WI38 (cell line): ENCODE measurements at regions not wholly inside any gene's neighbourhood (a gene's known extent, or its start where the extent isn't known, plus 50 kb on each side); places are given as distances from the start of the nearest gene placed in this dataset.

ENCODE experiments used
- H3K4me3 ChIP-seq: 2 replicates; pipeline ENCODE4 v1.5.1; 2011; ENCODE audit warnings: low read depth, mild to moderate bottlenecking, control low read depth, low read length
- TF ChIP-seq, protein P1 (sequence below): IDR thresholded peaks from 2 replicates; pipeline ENCODE4 v1.5.1; 2012; ENCODE audit warnings: low read depth, mild to moderate bottlenecking, control low read depth, low read length

DNA sequence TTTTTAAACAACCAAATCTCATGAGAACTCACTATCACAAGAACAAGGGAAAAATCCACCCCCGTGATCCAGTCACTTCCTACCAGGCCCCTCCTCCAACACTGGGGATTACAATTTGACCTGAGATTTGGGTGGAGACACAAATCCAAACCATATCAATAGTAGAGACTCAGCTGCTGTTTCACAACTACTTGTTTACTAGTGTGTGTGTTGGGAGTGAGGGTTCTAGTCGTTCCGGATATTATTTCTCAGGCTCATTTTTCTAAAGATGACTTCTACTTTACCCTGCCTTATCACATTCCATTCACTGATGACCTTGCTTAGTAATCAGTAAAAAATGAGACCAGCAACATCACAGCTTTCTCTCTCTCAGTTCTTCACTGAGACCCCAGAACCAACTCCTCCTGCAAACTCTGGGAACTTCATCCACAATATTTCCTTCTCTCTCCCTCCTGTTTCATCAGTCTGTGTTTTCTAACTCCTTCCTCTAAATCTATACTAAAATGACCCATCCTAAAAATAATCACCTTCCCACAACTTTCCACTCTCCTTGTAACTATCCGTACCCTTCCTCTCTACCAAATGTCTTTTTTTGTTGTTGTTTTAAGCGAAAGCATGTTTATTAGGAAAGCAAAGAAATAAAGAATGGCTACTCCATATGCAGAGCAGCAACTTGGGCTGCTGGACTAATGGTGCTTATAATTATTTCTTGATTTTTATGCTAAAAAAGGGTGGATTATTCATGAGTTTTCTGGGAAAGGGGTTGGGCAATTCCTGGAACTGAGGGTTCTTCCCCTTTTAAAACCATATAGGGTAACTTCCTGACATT lies 121.5 kb upstream of the SPRY4 start:
- H3K4me3 ChIP-seq: no peak overlapping the region

DNA sequence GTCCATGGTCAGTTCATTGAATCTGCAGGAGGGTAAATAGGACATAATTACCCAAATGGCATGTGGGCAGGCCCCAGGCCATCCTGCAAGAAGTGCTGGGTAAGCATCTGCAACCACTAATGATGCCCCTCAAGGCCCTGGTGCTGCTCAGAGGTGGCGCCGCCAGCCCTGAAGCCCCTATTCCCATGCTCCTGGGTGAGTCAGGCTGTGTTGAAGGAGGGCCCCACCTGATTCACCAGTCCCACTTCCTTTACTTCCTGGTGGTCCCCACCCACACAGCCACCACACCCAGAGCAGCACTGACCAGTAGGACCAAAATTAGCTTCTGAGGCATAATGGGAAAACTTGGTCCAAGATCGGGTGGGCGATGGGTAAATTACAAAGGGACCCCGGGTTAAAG lies 120.4 kb upstream of the SPRY4 start:
- no peak overlapping the region for H3K4me3 ChIP-seq
- TF ChIP-seq, protein P1, sequence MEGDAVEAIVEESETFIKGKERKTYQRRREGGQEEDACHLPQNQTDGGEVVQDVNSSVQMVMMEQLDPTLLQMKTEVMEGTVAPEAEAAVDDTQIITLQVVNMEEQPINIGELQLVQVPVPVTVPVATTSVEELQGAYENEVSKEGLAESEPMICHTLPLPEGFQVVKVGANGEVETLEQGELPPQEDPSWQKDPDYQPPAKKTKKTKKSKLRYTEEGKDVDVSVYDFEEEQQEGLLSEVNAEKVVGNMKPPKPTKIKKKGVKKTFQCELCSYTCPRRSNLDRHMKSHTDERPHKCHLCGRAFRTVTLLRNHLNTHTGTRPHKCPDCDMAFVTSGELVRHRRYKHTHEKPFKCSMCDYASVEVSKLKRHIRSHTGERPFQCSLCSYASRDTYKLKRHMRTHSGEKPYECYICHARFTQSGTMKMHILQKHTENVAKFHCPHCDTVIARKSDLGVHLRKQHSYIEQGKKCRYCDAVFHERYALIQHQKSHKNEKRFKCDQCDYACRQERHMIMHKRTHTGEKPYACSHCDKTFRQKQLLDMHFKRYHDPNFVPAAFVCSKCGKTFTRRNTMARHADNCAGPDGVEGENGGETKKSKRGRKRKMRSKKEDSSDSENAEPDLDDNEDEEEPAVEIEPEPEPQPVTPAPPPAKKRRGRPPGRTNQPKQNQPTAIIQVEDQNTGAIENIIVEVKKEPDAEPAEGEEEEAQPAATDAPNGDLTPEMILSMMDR: no peak

More for the DNA sequence above, 121.5 kb upstream of the SPRY4 start:
- TF ChIP-seq, protein P1: no peak

DNA sequence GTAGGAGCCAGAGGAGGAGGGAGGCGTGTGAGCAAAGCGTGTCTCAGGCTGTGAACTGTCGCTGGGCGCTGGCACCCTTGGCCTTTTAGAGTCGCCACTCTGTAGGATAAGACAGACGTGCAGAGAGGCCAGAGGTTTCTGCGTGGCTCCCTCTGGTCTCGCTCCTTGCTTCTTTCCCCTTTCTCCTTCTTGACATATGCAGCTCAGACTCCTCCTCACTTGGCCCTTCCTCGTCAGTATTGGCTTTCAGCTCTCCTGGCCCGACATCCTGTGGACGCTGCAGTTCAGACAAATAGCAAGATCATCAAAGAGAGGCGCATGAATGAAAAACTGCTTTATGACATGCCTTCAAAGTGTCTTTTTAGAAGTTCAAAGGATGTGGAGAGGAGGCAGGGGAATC lies 116.8 kb upstream of the SPRY4 start:
- no peak overlapping the region for H3K4me3 ChIP-seq
- TF ChIP-seq, protein P1: no peak

DNA sequence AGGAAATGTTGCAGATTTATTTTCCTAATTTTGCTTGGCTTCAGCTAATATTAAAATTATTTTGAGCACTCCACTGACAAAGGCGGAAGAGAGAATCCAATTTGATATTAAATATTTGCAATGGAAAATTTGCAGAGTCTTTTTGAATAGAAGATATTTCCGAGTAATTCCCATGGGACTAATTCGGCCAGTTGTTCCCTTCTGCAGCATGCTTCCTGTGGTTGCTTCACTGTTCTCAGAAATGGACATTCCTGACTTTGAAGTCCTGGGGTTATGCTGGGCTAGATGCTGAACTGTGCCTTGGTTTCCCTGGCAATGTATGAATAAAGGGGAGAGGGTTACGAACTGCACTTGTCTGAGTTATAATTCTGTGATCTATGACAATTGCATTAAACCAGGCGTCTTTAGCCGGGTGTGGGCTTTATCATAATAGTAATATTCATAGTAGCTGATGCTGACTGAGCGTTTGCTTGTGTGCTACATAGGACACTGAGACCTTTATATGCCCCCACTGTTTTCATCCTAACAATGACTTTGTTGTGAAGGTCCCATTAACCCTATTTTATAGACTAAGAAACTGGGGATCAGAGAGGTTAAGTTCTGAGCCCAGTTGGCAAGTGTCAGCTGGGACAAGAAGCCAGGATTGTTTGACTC lies 114.5 kb upstream of the SPRY4 start:
- TF ChIP-seq, protein P1: no peak
- no peak overlapping the region for H3K4me3 ChIP-seq

DNA sequence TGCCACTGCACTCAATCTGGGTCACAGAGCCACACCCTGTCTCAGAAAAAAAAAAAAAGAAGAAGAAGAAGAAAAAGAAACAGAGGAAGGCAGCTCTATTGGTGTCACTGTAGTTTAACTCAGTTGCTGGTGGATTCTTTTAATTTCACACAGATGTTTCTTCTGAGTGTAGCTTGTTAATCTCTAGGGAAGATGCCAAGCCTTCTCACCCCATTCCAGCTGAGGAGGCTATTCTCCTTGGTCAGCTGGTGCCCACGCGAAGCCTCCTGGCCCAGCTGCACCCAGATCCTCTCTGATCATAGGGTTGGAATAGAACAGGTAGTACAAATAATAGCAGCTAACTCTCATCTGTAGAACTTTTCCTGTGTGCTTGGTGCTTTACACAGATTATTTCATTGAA lies 113.8 kb upstream of the SPRY4 start:
- H3K4me3 ChIP-seq: no peak overlapping the region
- TF ChIP-seq, protein P1: no peak

DNA sequence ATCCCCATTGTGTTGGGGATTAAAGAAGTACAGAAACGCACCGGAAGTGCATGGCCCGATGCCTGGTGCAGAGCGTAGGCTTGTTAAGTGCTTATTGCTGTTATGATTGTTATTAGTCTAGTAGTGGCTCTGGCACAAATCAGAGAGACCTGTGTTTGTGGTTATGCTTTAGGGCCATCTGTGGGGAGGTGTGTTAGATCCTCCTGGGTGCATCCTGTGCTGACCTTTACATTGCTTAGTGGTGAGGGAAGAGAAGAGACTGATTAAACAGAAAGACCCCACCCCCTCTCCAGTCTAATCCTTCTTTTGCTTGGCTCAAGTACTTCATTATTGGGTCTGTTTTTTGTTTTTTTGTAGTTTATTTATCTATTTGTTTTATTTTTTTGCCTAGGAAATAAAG lies 112.7 kb upstream of the SPRY4 start:
- H3K4me3 ChIP-seq: no peak overlapping the region
- TF ChIP-seq, protein P1: no peak
